ENCODE measurements at regions not wholly inside any gene's neighbourhood (a gene's known extent, or its start where the extent isn't known, plus 50 kb on each side); places are given as distances from the start of the nearest gene placed in this dataset.

- no peak for TF ChIP-seq CTCF (IDR thresholded peaks at IDR 0.05; ENCODE audit: control extremely low read depth, extremely low read depth, low read depth, missing control alignments)
- ChIA-PET POLR2A (no interaction called here), CTCF (interaction anchor here (1.4 kb wide), 1 partner anchor 31 kb away, joined by 3 read pairs; no protein-coding TSS in a partner anchor)
- DNase-seq (ENCODE audit: extremely low spot score) = no peak
Observed at GRCh38 chr11:122045181-122045586, 70.8 kb downstream of the BLID start.

GRCh38 chr11:122044086-122044485 lies 71.9 kb downstream of the BLID start:
- ChIA-PET POLR2A (no interaction called here), CTCF (interaction anchor here (1.4 kb wide), 1 partner anchor 32 kb away, joined by 3 read pairs; no protein-coding TSS in a partner anchor)
- TF ChIP-seq CTCF (IDR thresholded peaks at IDR 0.05; ENCODE audit: control extremely low read depth, extremely low read depth, low read depth, missing control alignments) = no peak
- no peak for DNase-seq (ENCODE audit: extremely low spot score)

- DNase-seq (ENCODE audit: extremely low spot score) = no peak
- POLR2A ChIA-PET = no interaction called here
- no peak for TF ChIP-seq CTCF (IDR thresholded peaks at IDR 0.05; ENCODE audit: control extremely low read depth, extremely low read depth, low read depth, missing control alignments)
- CTCF ChIA-PET = no interaction called here
Observed at GRCh38 chr11:122042981-122043380, 73.0 kb downstream of the BLID start.

GRCh38 chr11:122040464-122040863 lies 75.6 kb downstream of the BLID start:
- CTCF ChIA-PET = interaction anchor here (2.0 kb wide), 1 partner anchor 10 kb away, joined by 4 read pairs; no protein-coding TSS in a partner anchor

GRCh38 chr11:122038543-122038942 lies 77.5 kb downstream of the BLID start:
- TF ChIP-seq CTCF (IDR thresholded peaks at IDR 0.05; ENCODE audit: control extremely low read depth, extremely low read depth, low read depth, missing control alignments) = no peak
- CTCF ChIA-PET = no interaction called here
- DNase-seq (ENCODE audit: extremely low spot score) = no peak
- POLR2A ChIA-PET = no interaction called here

More at GRCh38 chr11:122040464-122040863, 75.6 kb downstream of the BLID start:
- no peak for DNase-seq (ENCODE audit: extremely low spot score)
- POLR2A ChIA-PET = no interaction called here
- TF ChIP-seq CTCF (IDR thresholded peaks at IDR 0.05; ENCODE audit: control extremely low read depth, extremely low read depth, low read depth, missing control alignments) = no peak

GRCh38 chr11:122037911-122038310 lies 78.1 kb downstream of the BLID start:
- ChIA-PET CTCF (no interaction called here), POLR2A (no interaction called here)
- DNase-seq (ENCODE audit: extremely low spot score) = no peak
- TF ChIP-seq CTCF (IDR thresholded peaks at IDR 0.05; ENCODE audit: control extremely low read depth, extremely low read depth, low read depth, missing control alignments) = no peak

- ChIA-PET POLR2A (no interaction called here), CTCF (no interaction called here)
- no peak for TF ChIP-seq CTCF (IDR thresholded peaks at IDR 0.05; ENCODE audit: control extremely low read depth, extremely low read depth, low read depth, missing control alignments)
- no peak for DNase-seq (ENCODE audit: extremely low spot score)
Observed at GRCh38 chr11:122036493-122036892, 79.5 kb downstream of the BLID start.
